PFSK-1 (cell line): ENCODE measurements at regions not wholly inside any gene's neighbourhood (a gene's known extent, or its start where the extent isn't known, plus 50 kb on each side); places are given as distances from the start of the nearest gene placed in this dataset.

Experiments
- FOXP2 ChIP-seq: optimal IDR thresholded peaks from 2 replicates; pipeline ENCODE3; 2011; ENCODE audit warnings: borderline replicate concordance, control low read depth, inconsistent platforms; ENCODE audit not compliant: insufficient read depth; ENCODE audit errors: extremely low read length, extremely low read depth
- POLR2AphosphoS5 ChIP-seq: IDR thresholded peaks from 2 replicates; pipeline ENCODE4 v1.6.1; 2012; ENCODE audit warnings: low read depth, mild to moderate bottlenecking, control low read depth, low read length, moderate library complexity
- SIN3A ChIP-seq: IDR thresholded peaks from 2 replicates; pipeline ENCODE4 v1.6.1; 2012; ENCODE audit warnings: mild to moderate bottlenecking, low read length, moderate library complexity, borderline replicate concordance; ENCODE audit not compliant: insufficient read depth
- TAF1 ChIP-seq: IDR thresholded peaks from 2 replicates; pipeline ENCODE4 v1.6.1; 2012; ENCODE audit warnings: low read length, control low read depth, borderline replicate concordance; ENCODE audit not compliant: insufficient read depth
- TF ChIP-seq, protein P1 (sequence below), 2 experiments: IDR thresholded peaks; 2 replicates each; pipeline versions ENCODE4 v1.6.1 to v1.8.0; 2011 to 2012; ENCODE audit warnings: low read depth in 2 of 2, low read length in 2 of 2, control low read depth in 1 of 2, inconsistent platforms in 1 of 2, mild to moderate bottlenecking in 1 of 2, moderate library complexity in 1 of 2; ENCODE audit not compliant: insufficient read depth in 1 of 2

DNA sequence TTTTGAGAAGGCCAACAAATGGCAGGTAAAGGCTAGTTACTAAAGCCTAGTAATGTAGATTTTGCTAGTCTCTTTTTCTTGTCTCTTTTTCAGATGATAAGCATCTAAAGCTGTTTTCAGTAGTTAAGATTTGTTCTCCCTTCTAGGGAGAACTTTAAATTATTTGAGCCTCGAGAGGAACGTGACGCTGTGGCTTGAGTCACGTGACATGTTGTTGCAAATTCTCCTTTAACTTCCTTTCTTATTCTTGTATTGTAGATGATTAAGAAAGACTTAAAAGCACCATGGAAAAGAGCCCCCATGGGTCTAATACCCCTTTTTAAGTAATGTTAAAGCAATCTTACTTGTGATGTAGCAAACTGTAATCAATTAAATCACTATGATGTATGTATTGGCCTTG is 2698.7 kb downstream of the PCDH9 start:
- TF ChIP-seq, protein P1, sequence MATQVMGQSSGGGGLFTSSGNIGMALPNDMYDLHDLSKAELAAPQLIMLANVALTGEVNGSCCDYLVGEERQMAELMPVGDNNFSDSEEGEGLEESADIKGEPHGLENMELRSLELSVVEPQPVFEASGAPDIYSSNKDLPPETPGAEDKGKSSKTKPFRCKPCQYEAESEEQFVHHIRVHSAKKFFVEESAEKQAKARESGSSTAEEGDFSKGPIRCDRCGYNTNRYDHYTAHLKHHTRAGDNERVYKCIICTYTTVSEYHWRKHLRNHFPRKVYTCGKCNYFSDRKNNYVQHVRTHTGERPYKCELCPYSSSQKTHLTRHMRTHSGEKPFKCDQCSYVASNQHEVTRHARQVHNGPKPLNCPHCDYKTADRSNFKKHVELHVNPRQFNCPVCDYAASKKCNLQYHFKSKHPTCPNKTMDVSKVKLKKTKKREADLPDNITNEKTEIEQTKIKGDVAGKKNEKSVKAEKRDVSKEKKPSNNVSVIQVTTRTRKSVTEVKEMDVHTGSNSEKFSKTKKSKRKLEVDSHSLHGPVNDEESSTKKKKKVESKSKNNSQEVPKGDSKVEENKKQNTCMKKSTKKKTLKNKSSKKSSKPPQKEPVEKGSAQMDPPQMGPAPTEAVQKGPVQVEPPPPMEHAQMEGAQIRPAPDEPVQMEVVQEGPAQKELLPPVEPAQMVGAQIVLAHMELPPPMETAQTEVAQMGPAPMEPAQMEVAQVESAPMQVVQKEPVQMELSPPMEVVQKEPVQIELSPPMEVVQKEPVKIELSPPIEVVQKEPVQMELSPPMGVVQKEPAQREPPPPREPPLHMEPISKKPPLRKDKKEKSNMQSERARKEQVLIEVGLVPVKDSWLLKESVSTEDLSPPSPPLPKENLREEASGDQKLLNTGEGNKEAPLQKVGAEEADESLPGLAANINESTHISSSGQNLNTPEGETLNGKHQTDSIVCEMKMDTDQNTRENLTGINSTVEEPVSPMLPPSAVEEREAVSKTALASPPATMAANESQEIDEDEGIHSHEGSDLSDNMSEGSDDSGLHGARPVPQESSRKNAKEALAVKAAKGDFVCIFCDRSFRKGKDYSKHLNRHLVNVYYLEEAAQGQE (IDR thresholded peaks at IDR 0.05; ENCODE audit: insufficient read depth in 1 of 2, low read depth in 2 of 2, low read length in 2 of 2): no peak
- TF ChIP-seq FOXP2: no peak
- TF ChIP-seq SIN3A: no peak
- TF ChIP-seq POLR2AphosphoS5: no peak
- no peak for TF ChIP-seq TAF1

DNA sequence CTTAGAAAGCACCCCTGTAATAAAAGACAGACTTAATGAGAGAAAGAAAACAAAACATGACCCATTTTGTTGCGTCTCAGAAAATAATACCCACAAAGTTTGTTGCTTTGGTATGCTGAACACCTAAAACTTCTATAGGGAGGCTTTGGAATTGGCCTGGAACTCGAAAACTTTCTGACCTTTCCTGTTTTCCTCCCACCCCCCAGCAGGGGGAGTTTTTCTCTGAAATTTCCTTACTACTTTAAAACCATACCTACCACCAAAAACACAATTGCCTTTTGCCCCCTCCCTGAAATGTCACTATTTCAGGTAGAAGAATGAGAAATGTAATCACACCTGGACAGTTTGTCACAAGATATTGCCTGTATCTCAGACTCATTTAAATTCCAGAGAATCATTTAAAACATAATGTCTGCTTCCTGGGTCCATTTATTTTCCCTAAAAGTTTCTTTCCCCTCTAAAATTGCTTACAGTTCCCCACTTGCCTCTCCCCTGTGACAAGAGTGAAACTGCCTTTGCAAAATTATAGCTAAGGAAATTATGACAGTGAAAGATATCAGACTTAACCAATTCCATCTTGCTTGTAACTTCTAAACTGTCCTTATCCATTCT is 2700.2 kb downstream of the PCDH9 start:
- TF ChIP-seq SIN3A (no peak), TAF1 (no peak), FOXP2 (no peak), POLR2AphosphoS5 (no peak)
- TF ChIP-seq, protein P1 (IDR thresholded peaks at IDR 0.05; ENCODE audit: insufficient read depth in 1 of 2, low read depth in 2 of 2, low read length in 2 of 2): no peak

DNA sequence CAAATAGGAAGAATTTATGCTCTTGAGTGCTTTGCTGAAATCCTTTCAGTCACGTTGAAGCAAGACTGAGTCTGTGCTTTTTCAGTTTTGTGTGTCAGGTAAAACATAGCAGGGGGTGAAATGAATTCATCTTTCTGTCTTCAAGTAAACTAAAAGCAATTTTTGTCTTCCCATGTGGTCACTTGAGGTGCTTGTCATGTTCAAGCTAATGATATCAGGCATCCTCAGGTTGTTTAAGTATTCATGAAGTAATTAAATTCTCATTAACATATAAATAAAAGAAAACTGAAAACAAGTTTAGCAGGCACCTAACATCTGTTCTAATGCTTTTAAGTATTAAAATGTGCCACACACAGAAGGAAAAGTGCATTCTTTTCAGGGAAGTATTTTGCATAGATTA is 2701.3 kb downstream of the PCDH9 start:
- TF ChIP-seq FOXP2 (no peak), TAF1 (no peak), SIN3A (no peak), POLR2AphosphoS5 (no peak)
- TF ChIP-seq, protein P1 (IDR thresholded peaks at IDR 0.05; ENCODE audit: insufficient read depth in 1 of 2, low read depth in 2 of 2, low read length in 2 of 2): no peak

DNA sequence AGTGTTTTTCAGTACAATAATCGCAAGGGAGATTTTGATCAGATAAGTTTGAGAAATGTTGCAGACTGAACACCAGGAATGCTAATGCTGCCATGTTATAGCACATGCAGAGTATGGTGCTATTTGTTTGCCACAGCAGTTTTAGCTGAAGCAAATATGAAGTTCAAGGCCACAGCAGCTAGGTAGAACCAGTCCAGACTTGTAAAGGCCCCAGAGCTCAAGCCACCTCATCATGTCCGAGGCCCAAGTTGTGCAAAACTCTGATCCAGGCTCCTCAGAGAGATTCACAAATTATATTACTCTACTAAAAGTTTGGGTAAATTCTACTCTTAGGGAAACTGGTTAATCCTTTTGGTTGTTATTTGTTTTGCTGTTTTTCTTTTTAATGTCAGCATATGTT is 2702.6 kb downstream of the PCDH9 start:
- TF ChIP-seq, protein P1 (IDR thresholded peaks at IDR 0.05; ENCODE audit: insufficient read depth in 1 of 2, low read depth in 2 of 2, low read length in 2 of 2): no peak
- TF ChIP-seq TAF1 (no peak), POLR2AphosphoS5 (no peak), SIN3A (no peak), FOXP2 (no peak)
